ENCODE measurements at regions not wholly inside any gene's neighbourhood (a gene's known extent, or its start where the extent isn't known, plus 50 kb on each side); places are given as distances from the start of the nearest gene placed in this dataset.

DNA sequence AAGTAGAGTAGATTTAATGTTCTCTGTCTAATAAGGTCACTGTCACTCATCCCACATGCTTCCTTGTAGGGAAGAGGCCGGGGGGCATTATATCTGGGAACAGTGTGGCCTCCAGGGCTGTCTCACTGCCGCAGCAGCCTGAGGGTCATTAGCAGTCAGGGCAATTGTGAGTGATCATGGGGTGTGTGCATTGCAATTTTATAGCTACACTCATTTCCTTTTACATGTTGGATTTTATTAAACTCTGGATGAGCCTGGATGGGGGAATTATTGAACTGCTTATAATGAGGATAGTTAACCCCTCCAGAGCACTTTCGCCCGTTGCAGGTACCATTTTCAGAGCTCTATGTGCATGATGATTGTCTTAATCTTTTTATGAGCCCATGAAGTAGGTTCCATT is 60.9 kb upstream of the DISP3 start:
- TF ChIP-seq, protein P1, sequence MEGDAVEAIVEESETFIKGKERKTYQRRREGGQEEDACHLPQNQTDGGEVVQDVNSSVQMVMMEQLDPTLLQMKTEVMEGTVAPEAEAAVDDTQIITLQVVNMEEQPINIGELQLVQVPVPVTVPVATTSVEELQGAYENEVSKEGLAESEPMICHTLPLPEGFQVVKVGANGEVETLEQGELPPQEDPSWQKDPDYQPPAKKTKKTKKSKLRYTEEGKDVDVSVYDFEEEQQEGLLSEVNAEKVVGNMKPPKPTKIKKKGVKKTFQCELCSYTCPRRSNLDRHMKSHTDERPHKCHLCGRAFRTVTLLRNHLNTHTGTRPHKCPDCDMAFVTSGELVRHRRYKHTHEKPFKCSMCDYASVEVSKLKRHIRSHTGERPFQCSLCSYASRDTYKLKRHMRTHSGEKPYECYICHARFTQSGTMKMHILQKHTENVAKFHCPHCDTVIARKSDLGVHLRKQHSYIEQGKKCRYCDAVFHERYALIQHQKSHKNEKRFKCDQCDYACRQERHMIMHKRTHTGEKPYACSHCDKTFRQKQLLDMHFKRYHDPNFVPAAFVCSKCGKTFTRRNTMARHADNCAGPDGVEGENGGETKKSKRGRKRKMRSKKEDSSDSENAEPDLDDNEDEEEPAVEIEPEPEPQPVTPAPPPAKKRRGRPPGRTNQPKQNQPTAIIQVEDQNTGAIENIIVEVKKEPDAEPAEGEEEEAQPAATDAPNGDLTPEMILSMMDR (IDR thresholded peaks at IDR 0.05; ENCODE audit: low read length), result no peak
- TF ChIP-seq EZH2 (IDR thresholded peaks at IDR 0.05; ENCODE audit: borderline replicate concordance, low read length), result no peak

All from OCI-LY1 (cell line).